ENCODE measurements at regions not wholly inside any gene's neighbourhood (a gene's known extent, or its start where the extent isn't known, plus 50 kb on each side); places are given as distances from the start of the nearest gene placed in this dataset.

- H3K27ac ChIP-seq (ENCODE audit: low read depth, low read length), result no peak overlapping the region
- Mint-ChIP-seq H3K27me3 (peaks cover 0 to 2% of the 10 kb centered on the region in 2 donors), H3K4me1 (no peaks in the 10 kb centered on the region), H3K4me3 (no peak overlapping the region), H3K27ac (no peak overlapping the region), H3K36me3 (no peaks in the 10 kb centered on the region), H3K9me3 (peaks cover 0 to 42% (median 32%) of the 10 kb centered on the region in 8 donors)
- DNase-seq, result no peak
- H3K36me3 ChIP-seq (ENCODE audit: insufficient read depth, low read length), result no peaks in the 10 kb centered on the region
- intact Hi-C loops (cut with micrococcal nuclease), result no loop called here
- POLR2A ChIA-PET (ENCODE audit: partially characterized antibody), result no interaction called here
- CTCF ChIA-PET (ENCODE audit: partially characterized antibody), result no interaction called here
- H3K27me3 ChIP-seq (ENCODE audit: insufficient read depth, low read length), result no peaks in the 10 kb centered on the region
- H3K4me3 ChIP-seq (ENCODE audit: low read length in 2 of 2), result no peak overlapping the region
- H3K9me3 ChIP-seq (ENCODE audit: control insufficient read depth in 1 of 2, low read length in 2 of 2), result no peaks in the 10 kb centered on the region
- H3K4me1 ChIP-seq (ENCODE audit: insufficient read depth, low read length), result no peaks in the 10 kb centered on the region
Observed at GRCh38 chr10:130396044-130396443, 259.9 kb downstream of the GLRX3 start.

- no peak for DNase-seq
- intact Hi-C loops (cut with micrococcal nuclease), result no loop called here
- no peaks in the 10 kb centered on the region for H3K4me1 Mint-ChIP-seq
- no peaks in the 10 kb centered on the region for H3K36me3 Mint-ChIP-seq
- no peak overlapping the region for H3K27ac Mint-ChIP-seq
- no peaks in the 10 kb centered on the region for H3K9me3 ChIP-seq (ENCODE audit: control insufficient read depth in 1 of 2, low read length in 2 of 2)
- no peak overlapping the region for H3K4me3 Mint-ChIP-seq
- no peaks in the 10 kb centered on the region for H3K4me1 ChIP-seq (ENCODE audit: insufficient read depth, low read length)
- no peak overlapping the region for H3K4me3 ChIP-seq (ENCODE audit: low read length in 2 of 2)
- POLR2A ChIA-PET (ENCODE audit: partially characterized antibody), result no interaction called here
- H3K27me3 ChIP-seq (ENCODE audit: insufficient read depth, low read length), result no peaks in the 10 kb centered on the region
- no peaks in the 10 kb centered on the region for H3K36me3 ChIP-seq (ENCODE audit: insufficient read depth, low read length)
- H3K9me3 Mint-ChIP-seq, result peaks cover 0 to 37% (median 30%) of the 10 kb centered on the region in 8 donors
- CTCF ChIA-PET (ENCODE audit: partially characterized antibody), result no interaction called here
- no peak overlapping the region for H3K27ac ChIP-seq (ENCODE audit: low read depth, low read length)
- H3K27me3 Mint-ChIP-seq, result peaks cover 0 to 4% of the 10 kb centered on the region in 2 donors
Observed at GRCh38 chr10:130398090-130398994, 262.2 kb downstream of the GLRX3 start.

GRCh38 chr10:130399425-130399950 lies 263.3 kb downstream of the GLRX3 start:
- H3K4me1 ChIP-seq (ENCODE audit: insufficient read depth, low read length), result no peaks in the 10 kb centered on the region
- no peaks in the 10 kb centered on the region for H3K36me3 ChIP-seq (ENCODE audit: insufficient read depth, low read length)
- no peak overlapping the region for H3K4me3 ChIP-seq (ENCODE audit: low read length in 2 of 2)
- Mint-ChIP-seq H3K4me1 (no peaks in the 10 kb centered on the region), H3K27me3 (peaks cover 0 to 4% of the 10 kb centered on the region in 2 donors), H3K27ac (no peak overlapping the region), H3K9me3 (peaks cover 0 to 33% (median 23%) of the 10 kb centered on the region in 8 donors), H3K4me3 (no peak overlapping the region), H3K36me3 (no peaks in the 10 kb centered on the region)
- no peaks in the 10 kb centered on the region for H3K27me3 ChIP-seq (ENCODE audit: insufficient read depth, low read length)
- no peaks in the 10 kb centered on the region for H3K9me3 ChIP-seq (ENCODE audit: control insufficient read depth in 1 of 2, low read length in 2 of 2)
- intact Hi-C loops (cut with micrococcal nuclease), result no loop called here
- ChIA-PET CTCF (ENCODE audit: partially characterized antibody) (no interaction called here), POLR2A (ENCODE audit: partially characterized antibody) (no interaction called here)
- H3K27ac ChIP-seq (ENCODE audit: low read depth, low read length), result no peak overlapping the region
- no peak for DNase-seq

- H3K4me3 Mint-ChIP-seq, result no peak overlapping the region
- Histone ChIP-seq H3K4me3 (ENCODE audit: low read length in 2 of 2) (no peak overlapping the region), H3K36me3 (ENCODE audit: insufficient read depth, low read length) (no peaks in the 10 kb centered on the region), H3K4me1 (ENCODE audit: insufficient read depth, low read length) (no peaks in the 10 kb centered on the region), H3K9me3 (ENCODE audit: control insufficient read depth in 1 of 2, low read length in 2 of 2) (no peaks in the 10 kb centered on the region), H3K27ac (ENCODE audit: low read depth, low read length) (no peak overlapping the region), H3K27me3 (ENCODE audit: insufficient read depth, low read length) (no peaks in the 10 kb centered on the region)
- H3K27me3 Mint-ChIP-seq, result peaks cover 0 to 4% of the 10 kb centered on the region in 2 donors
- DNase-seq, result no peak
- intact Hi-C loops (cut with micrococcal nuclease), result no loop called here
- CTCF ChIA-PET (ENCODE audit: partially characterized antibody), result no interaction called here
- POLR2A ChIA-PET (ENCODE audit: partially characterized antibody), result no interaction called here
- H3K36me3 Mint-ChIP-seq, result no peaks in the 10 kb centered on the region
- peaks cover 0 to 22% (median 14%) of the 10 kb centered on the region in 8 donors for H3K9me3 Mint-ChIP-seq
- no peak overlapping the region for H3K27ac Mint-ChIP-seq
- H3K4me1 Mint-ChIP-seq, result no peaks in the 10 kb centered on the region
Observed at GRCh38 chr10:130400890-130401289, 264.7 kb downstream of the GLRX3 start.

- H3K27ac ChIP-seq (ENCODE audit: low read depth, low read length), result no peak overlapping the region
- no peaks in the 10 kb centered on the region for H3K27me3 ChIP-seq (ENCODE audit: insufficient read depth, low read length)
- CTCF ChIA-PET (ENCODE audit: partially characterized antibody), result no interaction called here
- POLR2A ChIA-PET (ENCODE audit: partially characterized antibody), result no interaction called here
- no peak overlapping the region for H3K4me3 Mint-ChIP-seq
- no peaks in the 10 kb centered on the region for H3K4me1 Mint-ChIP-seq
- no peaks in the 10 kb centered on the region for H3K9me3 ChIP-seq (ENCODE audit: control insufficient read depth in 1 of 2, low read length in 2 of 2)
- peaks cover 0 to 4% of the 10 kb centered on the region in 2 donors for H3K27me3 Mint-ChIP-seq
- no peaks in the 10 kb centered on the region for H3K4me1 ChIP-seq (ENCODE audit: insufficient read depth, low read length)
- intact Hi-C loops (cut with micrococcal nuclease), result no loop called here
- no peak overlapping the region for H3K4me3 ChIP-seq (ENCODE audit: low read length in 2 of 2)
- DNase-seq, result no peak
- no peak overlapping the region for H3K27ac Mint-ChIP-seq
- H3K36me3 ChIP-seq (ENCODE audit: insufficient read depth, low read length), result no peaks in the 10 kb centered on the region
- H3K36me3 Mint-ChIP-seq, result no peaks in the 10 kb centered on the region
- peaks cover 0 to 14% (median 7%) of the 10 kb centered on the region in 8 donors for H3K9me3 Mint-ChIP-seq
Observed at GRCh38 chr10:130401860-130402765, 265.9 kb downstream of the GLRX3 start.

- Histone ChIP-seq H3K9me3 (ENCODE audit: control insufficient read depth in 1 of 2, low read length in 2 of 2) (no peaks in the 10 kb centered on the region), H3K4me3 (ENCODE audit: low read length in 2 of 2) (no peak overlapping the region), H3K27ac (ENCODE audit: low read depth, low read length) (no peak overlapping the region), H3K4me1 (ENCODE audit: insufficient read depth, low read length) (no peaks in the 10 kb centered on the region), H3K27me3 (ENCODE audit: insufficient read depth, low read length) (no peaks in the 10 kb centered on the region), H3K36me3 (ENCODE audit: insufficient read depth, low read length) (no peaks in the 10 kb centered on the region)
- CTCF ChIA-PET (ENCODE audit: partially characterized antibody), result no interaction called here
- H3K36me3 Mint-ChIP-seq, result no peaks in the 10 kb centered on the region
- no peak overlapping the region for H3K27ac Mint-ChIP-seq
- H3K4me3 Mint-ChIP-seq, result no peak overlapping the region
- H3K4me1 Mint-ChIP-seq, result no peaks in the 10 kb centered on the region
- peaks cover 0 to 12% (median 3%) of the 10 kb centered on the region in 8 donors for H3K9me3 Mint-ChIP-seq
- H3K27me3 Mint-ChIP-seq, result peaks cover 0 to 4% of the 10 kb centered on the region in 2 donors
- POLR2A ChIA-PET (ENCODE audit: partially characterized antibody), result no interaction called here
- intact Hi-C loops (cut with micrococcal nuclease), result no loop called here
- DNase-seq, result no peak
Observed at GRCh38 chr10:130403153-130404075, 267.2 kb downstream of the GLRX3 start.

All from CD4-positive, alpha-beta memory T cell (primary cell).